ENCODE measurements at regions not wholly inside any gene's neighbourhood (a gene's known extent, or its start where the extent isn't known, plus 50 kb on each side); places are given as distances from the start of the nearest gene placed in this dataset.

DNA sequence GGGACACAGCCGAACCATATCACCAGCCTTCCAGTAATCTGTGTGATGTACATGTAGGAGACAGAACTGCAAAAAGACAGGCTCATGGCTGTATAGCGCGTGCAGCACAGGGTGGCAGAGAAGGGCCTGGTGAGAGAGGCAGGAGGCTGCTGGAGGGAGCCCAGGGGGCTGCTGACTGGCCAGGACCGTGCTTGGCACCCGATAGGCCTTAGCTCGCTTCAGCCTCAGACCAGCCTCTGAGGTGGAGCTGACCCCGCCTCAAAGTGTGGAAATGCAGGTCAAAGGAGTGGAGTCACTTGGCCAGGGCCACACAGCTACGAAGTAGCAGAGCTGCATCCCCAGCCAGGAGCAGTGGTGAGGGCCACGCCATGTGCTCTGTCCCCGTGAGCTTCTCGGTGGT, 707.6 kb downstream of the QKI start:
- TF ChIP-seq, protein P1, sequence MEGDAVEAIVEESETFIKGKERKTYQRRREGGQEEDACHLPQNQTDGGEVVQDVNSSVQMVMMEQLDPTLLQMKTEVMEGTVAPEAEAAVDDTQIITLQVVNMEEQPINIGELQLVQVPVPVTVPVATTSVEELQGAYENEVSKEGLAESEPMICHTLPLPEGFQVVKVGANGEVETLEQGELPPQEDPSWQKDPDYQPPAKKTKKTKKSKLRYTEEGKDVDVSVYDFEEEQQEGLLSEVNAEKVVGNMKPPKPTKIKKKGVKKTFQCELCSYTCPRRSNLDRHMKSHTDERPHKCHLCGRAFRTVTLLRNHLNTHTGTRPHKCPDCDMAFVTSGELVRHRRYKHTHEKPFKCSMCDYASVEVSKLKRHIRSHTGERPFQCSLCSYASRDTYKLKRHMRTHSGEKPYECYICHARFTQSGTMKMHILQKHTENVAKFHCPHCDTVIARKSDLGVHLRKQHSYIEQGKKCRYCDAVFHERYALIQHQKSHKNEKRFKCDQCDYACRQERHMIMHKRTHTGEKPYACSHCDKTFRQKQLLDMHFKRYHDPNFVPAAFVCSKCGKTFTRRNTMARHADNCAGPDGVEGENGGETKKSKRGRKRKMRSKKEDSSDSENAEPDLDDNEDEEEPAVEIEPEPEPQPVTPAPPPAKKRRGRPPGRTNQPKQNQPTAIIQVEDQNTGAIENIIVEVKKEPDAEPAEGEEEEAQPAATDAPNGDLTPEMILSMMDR (IDR thresholded peaks at IDR 0.05; ENCODE audit: control insufficient read depth, insufficient read depth, low read depth, low read length, missing control alignments), result no peak
- H3K4me3 ChIP-seq (ENCODE audit: control insufficient read depth, low read depth, low read length), result no peak overlapping the region
- no peak for DNase-seq (ENCODE audit: low read depth)

DNA sequence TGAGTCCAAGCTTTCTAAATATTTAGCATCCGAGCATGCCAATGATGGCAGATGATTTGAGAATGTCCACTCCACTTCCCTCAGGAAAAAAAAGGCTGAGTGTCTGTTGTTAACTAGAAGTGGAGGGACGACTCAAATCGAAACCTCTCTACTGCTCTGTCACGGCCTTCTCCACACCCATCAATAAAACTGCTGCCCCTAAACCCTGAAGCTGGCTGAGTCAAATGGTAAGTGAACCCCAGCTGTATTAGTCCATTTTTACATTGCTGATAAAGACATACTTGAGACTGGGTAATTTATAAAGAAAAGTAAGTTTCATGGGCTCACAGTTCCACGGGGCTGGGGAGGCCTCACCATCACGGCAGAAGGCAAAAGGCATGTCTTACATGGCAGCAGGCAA, 707.0 kb downstream of the QKI start:
- DNase-seq (ENCODE audit: low read depth), result no peak
- TF ChIP-seq, protein P1 (IDR thresholded peaks at IDR 0.05; ENCODE audit: control insufficient read depth, insufficient read depth, low read depth, low read length, missing control alignments), result no peak
- H3K4me3 ChIP-seq (ENCODE audit: control insufficient read depth, low read depth, low read length), result no peak overlapping the region

DNA sequence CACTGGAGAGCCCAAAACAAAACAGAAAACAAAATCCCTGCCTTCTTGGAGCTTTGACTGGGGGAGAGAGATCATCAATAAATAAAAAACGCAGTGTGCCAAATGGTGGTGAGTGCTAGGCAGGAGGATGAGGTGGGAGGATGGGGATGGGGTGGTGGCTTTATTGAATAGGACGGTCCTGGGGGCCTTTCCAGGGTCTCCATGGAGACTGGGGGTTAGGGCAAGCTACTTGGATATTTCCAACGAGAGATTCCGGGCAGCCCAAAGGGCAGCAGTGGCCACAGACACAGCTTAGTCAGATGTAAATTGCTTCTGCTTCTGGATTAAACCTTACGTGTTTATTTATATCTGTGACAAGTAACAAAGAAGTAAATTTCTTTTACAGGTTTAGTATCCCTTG, 700.1 kb downstream of the QKI start:
- TF ChIP-seq, protein P1 (IDR thresholded peaks at IDR 0.05; ENCODE audit: control insufficient read depth, insufficient read depth, low read depth, low read length, missing control alignments), result no peak
- no peak for DNase-seq (ENCODE audit: low read depth)
- no peak overlapping the region for H3K4me3 ChIP-seq (ENCODE audit: control insufficient read depth, low read depth, low read length)

DNA sequence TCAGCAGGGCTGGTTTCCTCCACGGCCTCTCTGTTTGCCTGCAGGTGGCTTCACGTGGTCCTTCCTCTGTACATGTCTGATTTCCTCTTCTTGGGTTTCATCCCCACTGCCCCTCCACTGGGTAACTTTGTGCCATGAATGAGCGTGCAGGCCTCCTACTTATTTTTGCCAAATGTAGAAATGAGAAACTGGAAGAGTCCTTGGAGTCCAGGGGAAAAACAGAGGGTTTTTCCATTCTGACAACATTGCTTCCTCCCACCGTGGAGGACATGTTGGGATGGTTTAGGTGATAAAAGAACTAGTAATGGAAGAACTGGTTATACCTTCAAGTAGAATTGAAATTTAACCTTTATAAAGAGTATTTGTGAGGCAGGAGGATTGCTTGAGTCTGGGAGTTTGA, 699.5 kb downstream of the QKI start:
- TF ChIP-seq, protein P1 (IDR thresholded peaks at IDR 0.05; ENCODE audit: control insufficient read depth, insufficient read depth, low read depth, low read length, missing control alignments), result no peak
- no peak overlapping the region for H3K4me3 ChIP-seq (ENCODE audit: control insufficient read depth, low read depth, low read length)
- DNase-seq (ENCODE audit: low read depth), result no peak

DNA sequence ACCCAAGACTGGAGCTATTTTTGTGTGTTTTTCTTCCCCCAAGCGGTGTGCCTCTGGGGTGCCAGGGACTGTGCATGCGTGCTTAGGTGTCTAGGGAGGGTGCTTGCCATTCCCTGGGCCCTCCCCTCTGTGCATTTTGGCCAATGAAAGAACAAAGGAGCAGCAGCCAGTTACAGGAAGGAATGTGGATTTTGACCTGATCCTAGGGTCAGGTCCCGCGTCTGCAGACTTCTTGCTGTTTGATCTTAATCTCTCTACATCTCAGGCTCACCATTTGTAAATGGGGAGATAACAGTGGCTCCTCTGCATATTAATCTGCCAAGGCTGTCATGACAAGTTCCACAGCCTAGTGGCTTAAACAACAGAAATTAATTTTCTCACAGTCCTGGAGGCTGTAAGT, 699.1 kb downstream of the QKI start:
- TF ChIP-seq, protein P1 (IDR thresholded peaks at IDR 0.05; ENCODE audit: control insufficient read depth, insufficient read depth, low read depth, low read length, missing control alignments), result no peak

DNA sequence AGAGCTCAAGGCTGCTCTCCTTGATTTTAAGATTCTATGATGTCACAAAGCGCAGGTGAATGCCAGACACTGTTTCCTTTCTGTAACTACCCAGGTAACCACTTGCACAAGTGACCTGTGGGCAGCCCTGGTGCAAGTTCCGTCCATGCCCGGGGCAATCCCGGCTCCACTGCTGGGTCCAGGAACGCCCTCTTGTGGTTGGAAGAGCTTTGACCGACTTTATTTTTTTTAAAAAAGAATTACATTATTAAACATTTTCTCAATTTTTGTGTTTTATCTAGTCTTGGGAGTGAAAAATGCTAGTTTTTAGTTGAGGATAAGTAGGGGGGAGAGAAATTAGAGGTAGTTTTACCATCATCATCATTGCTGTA, 695.2 kb downstream of the QKI start:
- TF ChIP-seq, protein P1 (IDR thresholded peaks at IDR 0.05; ENCODE audit: control insufficient read depth, insufficient read depth, low read depth, low read length, missing control alignments), result peak; percentile 43
- no peak for DNase-seq (ENCODE audit: low read depth)
- H3K4me3 ChIP-seq (ENCODE audit: control insufficient read depth, low read depth, low read length), result no peak overlapping the region

More for the DNA sequence above, 699.1 kb downstream of the QKI start:
- no peak overlapping the region for H3K4me3 ChIP-seq (ENCODE audit: control insufficient read depth, low read depth, low read length)
- no peak for DNase-seq (ENCODE audit: low read depth)

All from AG09309 (cell line).